Endothelial cell (in vitro differentiated cells): ENCODE measurements at regions not wholly inside any gene's neighbourhood (a gene's known extent, or its start where the extent isn't known, plus 50 kb on each side); places are given as distances from the start of the nearest gene placed in this dataset.

Experiments used
- DNase-seq: peaks from one replicate; pipeline ENCODE4 v3.0.0; 2021; ENCODE audit warnings: low spot score
- H3K27ac Mint-ChIP-seq: one replicate; pipeline ENCODE4 v1.8.0; 2021; ENCODE audit warnings: mixed read lengths, inconsistent platforms; ENCODE audit not compliant: unreplicated experiment
- H3K27me3 Mint-ChIP-seq: one replicate; pipeline ENCODE4 v1.8.0; 2021; ENCODE audit warnings: mild to moderate bottlenecking, moderate library complexity, mixed read lengths, inconsistent platforms; ENCODE audit not compliant: unreplicated experiment
- H3K36me3 Mint-ChIP-seq: one replicate; pipeline ENCODE4 v1.8.0; 2021; ENCODE audit warnings: mild to moderate bottlenecking, low read depth, mixed read lengths, inconsistent platforms; ENCODE audit not compliant: unreplicated experiment
- H3K4me1 Mint-ChIP-seq: one replicate; pipeline ENCODE4 v1.8.0; 2021; ENCODE audit warnings: mild to moderate bottlenecking, mixed read lengths, inconsistent platforms; ENCODE audit not compliant: unreplicated experiment
- H3K4me3 Mint-ChIP-seq: one replicate; pipeline ENCODE4 v1.8.0; 2021; ENCODE audit warnings: mild to moderate bottlenecking, mixed read lengths, inconsistent platforms; ENCODE audit not compliant: unreplicated experiment
- H3K9me3 Mint-ChIP-seq: one replicate; pipeline ENCODE4 v1.8.0; 2021; ENCODE audit warnings: mixed read lengths, inconsistent platforms; ENCODE audit not compliant: unreplicated experiment
- CTCF ChIP-seq: fragments of 200-600 bp; sonication (generic); IDR thresholded peaks from one replicate; pipeline ENCODE4 v1.5.0; 2021; ENCODE audit warnings: antibody characterized with exemption; ENCODE audit not compliant: unreplicated experiment

DNA sequence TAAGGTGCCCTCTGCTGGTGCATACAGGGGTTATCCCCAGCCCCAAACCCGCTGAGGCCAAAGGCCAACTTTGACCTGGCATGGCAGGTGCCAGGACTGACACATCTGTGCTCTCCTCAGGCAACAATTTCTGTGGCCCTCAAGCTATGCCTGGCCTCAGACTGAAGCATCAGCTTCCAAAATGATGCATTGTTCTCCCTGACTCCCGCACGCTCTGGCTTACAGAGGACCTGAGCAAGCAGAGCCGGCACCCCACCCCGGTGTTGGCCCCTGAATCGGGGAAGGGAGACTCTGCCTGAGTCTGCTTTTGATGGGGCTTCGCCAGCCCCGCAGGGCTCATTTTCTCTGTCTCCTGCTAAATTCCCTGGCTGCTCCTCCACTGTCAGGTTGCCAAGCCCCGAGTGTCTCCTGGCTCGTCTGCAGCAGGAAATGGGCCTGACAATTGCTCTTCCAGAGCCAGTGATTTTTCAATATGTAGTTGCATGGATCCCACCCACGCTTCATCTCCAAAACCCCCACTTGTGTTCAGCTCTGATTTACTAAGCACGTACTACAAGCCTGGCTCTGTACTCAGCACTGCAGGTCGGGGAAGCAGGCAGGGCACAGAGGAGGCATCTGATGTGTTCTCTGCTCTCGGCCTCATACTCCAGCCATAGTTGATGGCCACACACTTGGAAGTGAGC, 126.1 kb downstream of the SLC38A6 start:
- Mint-ChIP-seq H3K27me3 (peaks cover 4% of the 10 kb centered on the region), H3K36me3 (peaks cover 4% of the 10 kb centered on the region), H3K4me1 (peaks cover 24% of the 10 kb centered on the region), H3K9me3 (peaks cover 4% of the 10 kb centered on the region), H3K4me3 (no peak overlapping the region), H3K27ac (no peak overlapping the region)
- no peak for TF ChIP-seq CTCF
- DNase-seq = no peak

GRCh38 chr14:61106271-61106958, 125.4 kb downstream of the SLC38A6 start:
- TF ChIP-seq CTCF = no peak
- Mint-ChIP-seq H3K4me1 (peaks cover 25% of the 10 kb centered on the region), H3K9me3 (peaks cover 4% of the 10 kb centered on the region), H3K27ac (no peak overlapping the region), H3K27me3 (peaks cover 4% of the 10 kb centered on the region), H3K4me3 (no peak overlapping the region), H3K36me3 (peaks cover 4% of the 10 kb centered on the region)
- DNase-seq = no peak

DNA sequence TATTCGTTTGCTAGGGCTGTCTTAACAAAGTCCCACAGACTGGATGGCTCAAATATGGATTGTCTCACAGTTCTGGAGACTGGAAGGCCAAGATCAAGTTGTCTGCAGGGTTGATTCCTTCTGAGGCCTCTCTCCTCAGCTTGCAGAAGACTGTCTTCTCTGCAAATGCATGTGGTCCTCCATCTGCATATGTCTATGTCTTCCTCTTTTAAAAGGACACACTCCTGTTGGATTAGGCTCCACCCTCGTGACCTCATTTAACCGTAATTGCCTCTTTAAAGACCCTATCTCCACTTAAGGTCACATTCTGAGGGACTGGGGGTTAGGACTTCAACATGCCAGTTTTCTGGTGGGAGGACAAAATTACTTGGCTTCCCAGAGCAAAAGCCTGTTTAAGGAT, 123.3 kb downstream of the SLC38A6 start:
- Mint-ChIP-seq H3K4me3 (no peak overlapping the region), H3K36me3 (peaks cover 4% of the 10 kb centered on the region), H3K27ac (no peak overlapping the region), H3K27me3 (peaks cover 7% of the 10 kb centered on the region), H3K4me1 (peaks cover 25% of the 10 kb centered on the region), H3K9me3 (peaks cover 4% of the 10 kb centered on the region)
- DNase-seq = no peak
- no peak for TF ChIP-seq CTCF

GRCh38 chr14:61103541-61104339, 122.7 kb downstream of the SLC38A6 start:
- DNase-seq = no peak
- peaks cover 7% of the 10 kb centered on the region for H3K27me3 Mint-ChIP-seq
- peaks cover 4% of the 10 kb centered on the region for H3K9me3 Mint-ChIP-seq
- H3K36me3 Mint-ChIP-seq = peaks cover 7% of the 10 kb centered on the region
- H3K27ac Mint-ChIP-seq = peak overlapping the region; percentile 52
- H3K4me3 Mint-ChIP-seq = no peak overlapping the region
- no peak for TF ChIP-seq CTCF
- peaks cover 25% of the 10 kb centered on the region for H3K4me1 Mint-ChIP-seq
